Activated T-helper 2 cell treated with anti-CD3 and anti-CD28 coated beads, Interferon-gamma antibody, Interleukin-2, Interleukin-4, amounts not matched to agents 10 μg/mL and 5 μg/mL and 100 μg/mL, durations not matched to agents 14 hours and 24 hours and 36 hours (primary cell): ENCODE measurements at regions not wholly inside any gene's neighbourhood (a gene's known extent, or its start where the extent isn't known, plus 50 kb on each side); places are given as distances from the start of the nearest gene placed in this dataset.

ENCODE experiments used
- DNase-seq: peaks from one replicate; pipeline ENCODE4 v3.0.0; 2021; ENCODE audit warnings: low spot score
- H3K27ac Mint-ChIP-seq: one replicate; pipeline ENCODE4 v1.8.0; 2021; ENCODE audit warnings: mixed read lengths
- H3K27me3 Mint-ChIP-seq: one replicate; pipeline ENCODE4 v1.8.0; 2021; ENCODE audit warnings: low read depth, mixed read lengths
- H3K36me3 Mint-ChIP-seq: one replicate; pipeline ENCODE4 v1.8.0; 2021; ENCODE audit warnings: low read depth, mixed read lengths
- H3K4me1 Mint-ChIP-seq: one replicate; pipeline ENCODE4 v1.8.0; 2021; ENCODE audit warnings: low read depth, mixed read lengths
- H3K4me3 Mint-ChIP-seq: one replicate; pipeline ENCODE4 v1.8.0; 2021; ENCODE audit warnings: low read depth, mild to moderate bottlenecking, moderate library complexity, mixed read lengths
- H3K9me3 Mint-ChIP-seq: one replicate; pipeline ENCODE4 v1.8.0; 2021; ENCODE audit warnings: mixed read lengths
- intact Hi-C: fragments of 100-400 bp; cut with micrococcal nuclease; formaldehyde crosslinking; loops from one replicate; pipeline ENCODE4 v1.15.1; 2023

- no peak for DNase-seq
- H3K27ac Mint-ChIP-seq, result no peak overlapping the region
- no peaks in the 10 kb centered on the region for H3K36me3 Mint-ChIP-seq
- H3K9me3 Mint-ChIP-seq, result peaks cover 33% of the 10 kb centered on the region
- no peak overlapping the region for H3K4me3 Mint-ChIP-seq
- intact Hi-C loops, result no loop called here
- no peaks in the 10 kb centered on the region for H3K27me3 Mint-ChIP-seq
- H3K4me1 Mint-ChIP-seq, result no peaks in the 10 kb centered on the region
These were observed 2576.8 kb downstream of the PCDH7 start for GRCh38 chr4:33296876-33297455.

GRCh38 chr4:33302321-33302720, 2582.2 kb downstream of the PCDH7 start:
- Mint-ChIP-seq H3K9me3 (peaks cover 29% of the 10 kb centered on the region), H3K27me3 (no peaks in the 10 kb centered on the region), H3K27ac (no peak overlapping the region), H3K36me3 (no peaks in the 10 kb centered on the region), H3K4me3 (no peak overlapping the region), H3K4me1 (no peaks in the 10 kb centered on the region)
- intact Hi-C loops, result no loop called here
- no peak for DNase-seq

GRCh38 chr4:33306131-33306530, 2586.0 kb downstream of the PCDH7 start:
- no peaks in the 10 kb centered on the region for H3K36me3 Mint-ChIP-seq
- no peaks in the 10 kb centered on the region for H3K27me3 Mint-ChIP-seq
- H3K4me1 Mint-ChIP-seq, result no peaks in the 10 kb centered on the region
- peaks cover 17% of the 10 kb centered on the region for H3K9me3 Mint-ChIP-seq
- no peak overlapping the region for H3K4me3 Mint-ChIP-seq
- no peak overlapping the region for H3K27ac Mint-ChIP-seq
- intact Hi-C loops, result no loop called here
- no peak for DNase-seq

- intact Hi-C loops, result no loop called here
- Mint-ChIP-seq H3K36me3 (no peaks in the 10 kb centered on the region), H3K4me3 (no peak overlapping the region)
These were observed 2595.9 kb downstream of the PCDH7 start for GRCh38 chr4:33316033-33316432.

GRCh38 chr4:33316578-33316977, 2596.4 kb downstream of the PCDH7 start:
- Mint-ChIP-seq H3K4me3 (no peak overlapping the region), H3K27ac (no peak overlapping the region), H3K36me3 (no peaks in the 10 kb centered on the region), H3K4me1 (no peaks in the 10 kb centered on the region), H3K9me3 (peaks cover 39% of the 10 kb centered on the region), H3K27me3 (no peaks in the 10 kb centered on the region)
- DNase-seq, result no peak
- intact Hi-C loops, result no loop called here

More at GRCh38 chr4:33316033-33316432, 2595.9 kb downstream of the PCDH7 start:
- Mint-ChIP-seq H3K9me3 (peaks cover 42% of the 10 kb centered on the region), H3K4me1 (no peaks in the 10 kb centered on the region), H3K27me3 (no peaks in the 10 kb centered on the region), H3K27ac (no peak overlapping the region)
- no peak for DNase-seq

- intact Hi-C loops, result no loop called here
- Mint-ChIP-seq H3K4me3 (no peak overlapping the region), H3K27ac (no peak overlapping the region), H3K9me3 (peaks cover 26% of the 10 kb centered on the region), H3K36me3 (no peaks in the 10 kb centered on the region), H3K4me1 (no peaks in the 10 kb centered on the region), H3K27me3 (no peaks in the 10 kb centered on the region)
- DNase-seq, result no peak
These were observed 2603.2 kb downstream of the PCDH7 start for GRCh38 chr4:33323393-33323792.

- intact Hi-C loops, result no loop called here
- Mint-ChIP-seq H3K36me3 (no peaks in the 10 kb centered on the region), H3K27me3 (no peaks in the 10 kb centered on the region), H3K9me3 (peaks cover 60% of the 10 kb centered on the region), H3K27ac (no peak overlapping the region), H3K4me3 (no peak overlapping the region), H3K4me1 (no peaks in the 10 kb centered on the region)
- no peak for DNase-seq
These were observed 2614.2 kb downstream of the PCDH7 start for GRCh38 chr4:33334416-33334815.

- H3K27me3 Mint-ChIP-seq, result no peaks in the 10 kb centered on the region
- H3K4me1 Mint-ChIP-seq, result no peaks in the 10 kb centered on the region
- intact Hi-C loops, result no loop called here
- H3K4me3 Mint-ChIP-seq, result no peak overlapping the region
- H3K27ac Mint-ChIP-seq, result no peak overlapping the region
- H3K36me3 Mint-ChIP-seq, result no peaks in the 10 kb centered on the region
- H3K9me3 Mint-ChIP-seq, result peaks cover 35% of the 10 kb centered on the region
- no peak for DNase-seq
These were observed 2619.6 kb downstream of the PCDH7 start for GRCh38 chr4:33339762-33340161.

- Mint-ChIP-seq H3K27ac (no peak overlapping the region), H3K36me3 (no peaks in the 10 kb centered on the region), H3K9me3 (peaks cover 33% of the 10 kb centered on the region), H3K4me1 (no peaks in the 10 kb centered on the region), H3K4me3 (no peak overlapping the region), H3K27me3 (no peaks in the 10 kb centered on the region)
- intact Hi-C loops, result no loop called here
- DNase-seq, result no peak
These were observed 2620.0 kb downstream of the PCDH7 start for GRCh38 chr4:33340168-33340567.

GRCh38 chr4:33349376-33349775, 2629.2 kb downstream of the PCDH7 start:
- Mint-ChIP-seq H3K4me3 (no peak overlapping the region), H3K4me1 (no peaks in the 10 kb centered on the region), H3K36me3 (no peaks in the 10 kb centered on the region), H3K27me3 (no peaks in the 10 kb centered on the region), H3K9me3 (peaks cover 16% of the 10 kb centered on the region), H3K27ac (no peak overlapping the region)
- no peak for DNase-seq
- intact Hi-C loops, result no loop called here

GRCh38 chr4:33357121-33357520, 2637.0 kb downstream of the PCDH7 start:
- H3K27me3 Mint-ChIP-seq, result no peaks in the 10 kb centered on the region
- intact Hi-C loops, result no loop called here
- no peaks in the 10 kb centered on the region for H3K36me3 Mint-ChIP-seq
- no peak overlapping the region for H3K27ac Mint-ChIP-seq
- H3K4me1 Mint-ChIP-seq, result no peaks in the 10 kb centered on the region
- no peak for DNase-seq
- H3K4me3 Mint-ChIP-seq, result no peak overlapping the region
- H3K9me3 Mint-ChIP-seq, result peaks cover 28% of the 10 kb centered on the region

- no peak overlapping the region for H3K4me3 Mint-ChIP-seq
- H3K36me3 Mint-ChIP-seq, result no peaks in the 10 kb centered on the region
- DNase-seq, result no peak
- H3K27me3 Mint-ChIP-seq, result no peaks in the 10 kb centered on the region
- H3K9me3 Mint-ChIP-seq, result peaks cover 49% of the 10 kb centered on the region
- no peak overlapping the region for H3K27ac Mint-ChIP-seq
- intact Hi-C loops, result no loop called here
- H3K4me1 Mint-ChIP-seq, result no peaks in the 10 kb centered on the region
These were observed 2649.3 kb downstream of the PCDH7 start for GRCh38 chr4:33369446-33369845.

- Mint-ChIP-seq H3K27ac (no peak overlapping the region), H3K4me1 (no peaks in the 10 kb centered on the region), H3K36me3 (no peaks in the 10 kb centered on the region), H3K27me3 (no peaks in the 10 kb centered on the region), H3K9me3 (peaks cover 44% of the 10 kb centered on the region), H3K4me3 (no peak overlapping the region)
- intact Hi-C loops, result no loop called here
- DNase-seq, result no peak
These were observed 2661.6 kb downstream of the PCDH7 start for GRCh38 chr4:33381816-33382215.

GRCh38 chr4:33386764-33387163, 2666.6 kb downstream of the PCDH7 start:
- Mint-ChIP-seq H3K27me3 (no peaks in the 10 kb centered on the region), H3K9me3 (peaks cover 41% of the 10 kb centered on the region), H3K36me3 (no peaks in the 10 kb centered on the region), H3K27ac (no peak overlapping the region), H3K4me1 (no peaks in the 10 kb centered on the region), H3K4me3 (no peak overlapping the region)
- DNase-seq, result no peak
- intact Hi-C loops, result no loop called here
